WERI-Rb-1 (cell line): ENCODE measurements at regions not wholly inside any gene's neighbourhood (a gene's known extent, or its start where the extent isn't known, plus 50 kb on each side); places are given as distances from the start of the nearest gene placed in this dataset.

Experiments
- DNase-seq: peaks from one replicate; pipeline ENCODE4 v3.0.0-alpha.2; 2020
- H3K27ac ChIP-seq: fragments of 250-450 bp; sonication (Bioruptor Pico); 2 replicates; pipeline ENCODE4 v1.5.1; 2020; ENCODE audit warnings: mild to moderate bottlenecking, moderate library complexity
- H3K27me3 ChIP-seq: fragments of 250-450 bp; sonication (Bioruptor Pico); 2 replicates; pipeline ENCODE4 v1.5.1; 2021; ENCODE audit warnings: mild to moderate bottlenecking, low read depth, moderate library complexity; ENCODE audit not compliant: insufficient read depth, severe bottlenecking
- H3K36me3 ChIP-seq: fragments of 250-450 bp; sonication (Bioruptor Pico); 2 replicates; pipeline ENCODE4 v1.5.1; 2020; ENCODE audit warnings: mild to moderate bottlenecking, moderate library complexity
- H3K4me3 ChIP-seq: 2 replicates; pipeline ENCODE4 v1.5.1; 2011; ENCODE audit warnings: low read depth, mild to moderate bottlenecking, control low read depth, low read length
- H3K9me3 ChIP-seq: fragments of 250-450 bp; sonication (Bioruptor Pico); 2 replicates; pipeline ENCODE4 v1.5.1; 2021; ENCODE audit warnings: mild to moderate bottlenecking, moderate library complexity; ENCODE audit not compliant: severe bottlenecking
- CTCF ChIP-seq: IDR thresholded peaks from 2 replicates; pipeline ENCODE4 v1.5.1; 2011; ENCODE audit warnings: low read depth, mild to moderate bottlenecking, control low read depth, inconsistent platforms, low read length

- Histone ChIP-seq H3K9me3 (no peaks in the 10 kb centered on the region), H3K27me3 (no peaks in the 10 kb centered on the region), H3K4me3 (no peak overlapping the region), H3K27ac (no peak overlapping the region), H3K36me3 (no peaks in the 10 kb centered on the region)
- no peak for TF ChIP-seq CTCF
- no peak for DNase-seq
These were observed 68.6 kb upstream of the MRTFB start for GRCh38 chr16:14002416-14002990.

GRCh38 chr16:14003074-14003570 is 68.0 kb upstream of the MRTFB start:
- Histone ChIP-seq H3K36me3 (no peaks in the 10 kb centered on the region), H3K27me3 (no peaks in the 10 kb centered on the region), H3K4me3 (no peak overlapping the region), H3K9me3 (no peaks in the 10 kb centered on the region), H3K27ac (no peak overlapping the region)
- no peak for TF ChIP-seq CTCF
- no peak for DNase-seq

GRCh38 chr16:14004031-14004728 is 66.9 kb upstream of the MRTFB start:
- no peak for TF ChIP-seq CTCF
- H3K9me3 ChIP-seq, result no peaks in the 10 kb centered on the region
- H3K27ac ChIP-seq, result no peak overlapping the region
- H3K4me3 ChIP-seq, result no peak overlapping the region
- H3K27me3 ChIP-seq, result no peaks in the 10 kb centered on the region
- no peaks in the 10 kb centered on the region for H3K36me3 ChIP-seq
- DNase-seq, result peak; percentile 7

GRCh38 chr16:14004729-14005315 is 66.3 kb upstream of the MRTFB start:
- Histone ChIP-seq H3K36me3 (no peaks in the 10 kb centered on the region), H3K27me3 (no peaks in the 10 kb centered on the region), H3K4me3 (no peak overlapping the region), H3K9me3 (no peaks in the 10 kb centered on the region), H3K27ac (no peak overlapping the region)
- no peak for TF ChIP-seq CTCF
- DNase-seq, result no peak

- no peak for TF ChIP-seq CTCF
- DNase-seq, result no peak
- no peak overlapping the region for H3K27ac ChIP-seq
These were observed 65.8 kb upstream of the MRTFB start for GRCh38 chr16:14005335-14005734.

More at GRCh38 chr16:14005335-14005734, 65.8 kb upstream of the MRTFB start:
- no peaks in the 10 kb centered on the region for H3K27me3 ChIP-seq
- H3K4me3 ChIP-seq, result no peak overlapping the region
- no peaks in the 10 kb centered on the region for H3K9me3 ChIP-seq
- H3K36me3 ChIP-seq, result no peaks in the 10 kb centered on the region
